Mesodermal cell (in vitro differentiated cells): ENCODE measurements at regions not wholly inside any gene's neighbourhood (a gene's known extent, or its start where the extent isn't known, plus 50 kb on each side); places are given as distances from the start of the nearest gene placed in this dataset.

ENCODE experiments used
- H3K27ac ChIP-seq: 2 replicates; pipeline ENCODE4 v1.7.0; 2013; ENCODE audit warnings: mild to moderate bottlenecking, low read depth, low read length, moderate library complexity; ENCODE audit not compliant: severe bottlenecking
- H3K36me3 ChIP-seq: 2 replicates; pipeline ENCODE4 v1.7.1; 2013; ENCODE audit warnings: mild to moderate bottlenecking, low read length, moderate library complexity; ENCODE audit not compliant: control insufficient read depth, insufficient read depth
- H3K4me1 ChIP-seq: one replicate; pipeline ENCODE4 v1.7.1; 2013; ENCODE audit warnings: mild to moderate bottlenecking, low read length; ENCODE audit not compliant: insufficient read depth, control insufficient read depth, poor library complexity, severe bottlenecking
- H3K4me3 ChIP-seq: 2 replicates; pipeline ENCODE4 v1.7.0; 2013; ENCODE audit warnings: low read length, control low read depth, mild to moderate bottlenecking; ENCODE audit not compliant: insufficient read depth, poor library complexity, severe bottlenecking; ENCODE audit errors: extremely low read depth
- H3K9me3 ChIP-seq: 2 replicates; pipeline ENCODE4 v1.7.1; 2013; ENCODE audit warnings: mild to moderate bottlenecking, low read length, moderate library complexity; ENCODE audit not compliant: control insufficient read depth
- WGBS, 2 experiments: methylation state at CpG; one replicate each; pipeline ENCODE4 v1.1.5; 2013; ENCODE audit warnings: missing lambda C conversion rate in 2 of 2; ENCODE audit not compliant: insufficient coverage in 2 of 2; 5-methylcytosine and 5-hydroxymethylcytosine counted together

DNA sequence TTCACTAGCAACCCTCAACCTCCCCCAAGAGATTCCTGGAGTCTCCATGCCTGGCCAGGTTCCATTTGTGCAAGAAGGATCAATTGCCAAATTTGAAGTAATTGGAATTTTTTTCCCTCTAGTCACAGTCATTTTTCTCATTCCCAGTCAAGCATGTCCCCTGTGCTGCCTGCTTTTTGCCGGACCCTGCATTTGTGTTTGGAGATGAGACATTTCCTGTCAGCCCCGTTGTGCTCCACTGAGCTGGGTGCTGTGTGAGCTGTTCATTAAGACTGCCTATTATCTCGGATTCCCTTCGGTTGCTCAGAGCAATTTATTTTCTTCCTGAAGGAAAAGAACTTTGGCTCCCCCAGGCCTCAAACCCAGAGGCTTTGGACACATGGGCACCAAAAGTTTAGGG is 201.0 kb upstream of the NLRP1 start:
- Histone ChIP-seq H3K27ac (peak overlapping the region; percentile 78), H3K36me3 (no peaks in the 10 kb centered on the region), H3K9me3 (peaks cover 19% of the 10 kb centered on the region), H3K4me1 (peaks cover 37% of the 10 kb centered on the region), H3K4me3 (no peak overlapping the region)
- WGBS, 2 experiments: 38 to 41% methylated on average over 4 of the region's 4 CpGs

DNA sequence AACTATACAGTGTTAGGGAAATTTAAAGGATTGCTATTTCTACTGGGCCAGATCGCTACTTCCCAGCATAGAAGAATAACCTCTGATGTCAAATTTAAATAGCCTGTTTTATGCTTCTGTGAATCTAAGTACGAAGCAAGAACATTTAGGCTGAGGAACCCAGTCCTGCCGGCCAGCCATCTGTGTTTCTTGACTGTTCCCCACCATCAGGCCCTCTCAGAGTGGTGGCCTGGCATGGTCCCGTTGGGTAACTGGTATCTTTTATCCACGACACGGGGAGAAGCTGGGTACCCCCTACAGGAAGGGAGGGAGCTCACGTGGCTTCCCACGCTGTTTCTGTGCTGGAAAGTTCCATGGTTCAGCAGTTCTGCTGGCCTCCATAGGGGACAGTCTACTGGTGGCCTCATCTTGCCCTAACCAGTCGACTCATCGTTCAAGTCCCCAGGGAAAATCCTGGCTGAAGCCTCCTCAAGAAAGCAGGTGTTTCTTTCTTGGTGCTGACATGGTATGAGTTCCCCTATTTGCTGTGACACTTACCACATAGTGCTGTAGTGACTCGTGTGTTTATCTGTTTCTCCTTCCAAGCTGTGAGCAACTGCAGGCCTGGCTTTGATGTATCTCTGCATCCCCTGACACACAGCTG is 201.7 kb upstream of the NLRP1 start:
- WGBS, 2 experiments: 87 to 93% methylated on average over 9 to 10 of the region's 11 CpGs
- Histone ChIP-seq H3K4me1 (peaks cover 31% of the 10 kb centered on the region), H3K4me3 (no peak overlapping the region), H3K36me3 (no peaks in the 10 kb centered on the region), H3K9me3 (peaks cover 22% of the 10 kb centered on the region), H3K27ac (peak overlapping the region; percentile 78)

DNA sequence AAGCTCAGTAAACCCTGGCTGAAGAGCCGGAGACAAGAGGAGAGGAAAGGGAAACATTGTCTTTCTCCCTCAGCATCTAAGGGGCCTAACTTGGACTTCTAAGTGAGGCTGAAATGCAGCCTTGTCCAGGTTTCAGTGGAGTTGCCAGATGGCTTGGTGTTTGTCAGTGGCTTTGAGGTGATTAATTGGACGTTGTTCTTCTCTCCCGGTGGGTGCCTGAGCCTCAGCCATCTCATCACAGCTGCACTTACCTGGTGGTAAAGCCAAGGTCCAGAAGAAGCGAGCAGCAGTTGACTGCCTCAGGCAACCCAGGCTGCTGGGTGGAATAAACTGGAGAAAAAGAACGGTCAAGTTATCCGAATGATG is 202.2 kb upstream of the NLRP1 start:
- Histone ChIP-seq H3K4me3 (no peak overlapping the region), H3K9me3 (peaks cover 22% of the 10 kb centered on the region), H3K27ac (peak overlapping the region; percentile 26), H3K4me1 (peaks cover 30% of the 10 kb centered on the region), H3K36me3 (no peaks in the 10 kb centered on the region)
- WGBS, 2 experiments: 81 to 90% methylated on average over 4 to 5 of the region's 6 CpGs

DNA sequence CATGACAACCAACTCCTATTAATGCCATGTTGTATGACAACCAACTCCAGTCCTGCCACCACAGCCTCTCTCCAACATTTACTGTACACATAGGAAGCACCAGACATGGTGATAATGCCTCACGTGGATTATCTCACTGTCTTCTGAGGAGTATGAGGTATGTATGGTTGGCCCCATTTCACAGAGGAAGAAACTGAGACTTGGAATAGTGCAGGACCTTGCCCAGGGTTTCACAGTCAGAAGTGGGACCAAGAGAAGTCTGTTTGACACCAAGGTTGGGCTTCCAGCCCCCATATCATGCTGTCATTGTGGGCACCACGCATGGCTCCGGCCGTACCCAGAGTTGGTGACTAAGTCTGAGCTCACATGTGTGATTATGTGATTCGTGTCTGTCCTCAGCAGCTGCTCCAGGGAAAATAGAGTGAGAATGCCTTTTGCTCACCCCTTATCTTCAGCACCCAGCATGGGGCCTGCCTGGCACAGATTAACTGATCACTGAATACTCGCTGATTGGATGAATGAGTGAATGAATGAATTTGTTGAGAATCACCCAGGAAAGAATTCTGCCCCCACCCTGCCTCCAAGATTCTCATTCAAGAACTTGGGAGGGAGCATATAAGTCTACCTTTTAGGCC is 204.1 kb upstream of the NLRP1 start:
- Histone ChIP-seq H3K4me3 (no peak overlapping the region), H3K36me3 (no peaks in the 10 kb centered on the region), H3K9me3 (peaks cover 24% of the 10 kb centered on the region), H3K27ac (no peak overlapping the region), H3K4me1 (peaks cover 30% of the 10 kb centered on the region)
- 83 to 89% methylated on average over 2 to 5 of the region's 6 CpGs for WGBS, 2 experiments

DNA sequence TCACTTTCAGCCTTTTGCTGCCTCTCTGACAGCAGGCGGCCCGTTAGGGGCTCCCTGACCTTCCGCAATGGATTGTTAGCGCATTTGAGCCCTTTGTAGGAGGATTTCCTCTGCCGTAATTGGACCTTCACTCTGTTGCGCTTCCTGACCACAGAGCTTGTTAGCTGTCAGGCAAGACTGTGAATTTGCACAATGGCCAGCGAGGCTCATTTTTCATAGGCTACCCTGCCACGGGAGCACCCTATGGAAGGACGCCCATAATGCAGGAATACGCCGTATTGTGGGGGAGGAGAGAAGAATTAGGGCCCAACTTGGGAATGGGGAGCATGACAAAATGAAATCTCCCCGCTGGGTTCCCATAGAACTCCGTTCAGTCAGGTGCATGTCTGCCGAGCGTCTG is 205.2 kb upstream of the NLRP1 start:
- Histone ChIP-seq H3K9me3 (peaks cover 14% of the 10 kb centered on the region), H3K4me3 (no peak overlapping the region), H3K36me3 (no peaks in the 10 kb centered on the region), H3K4me1 (peaks cover 29% of the 10 kb centered on the region), H3K27ac (no peak overlapping the region)
- 85 to 89% methylated on average over 15 of the region's 15 CpGs for WGBS, 2 experiments

DNA sequence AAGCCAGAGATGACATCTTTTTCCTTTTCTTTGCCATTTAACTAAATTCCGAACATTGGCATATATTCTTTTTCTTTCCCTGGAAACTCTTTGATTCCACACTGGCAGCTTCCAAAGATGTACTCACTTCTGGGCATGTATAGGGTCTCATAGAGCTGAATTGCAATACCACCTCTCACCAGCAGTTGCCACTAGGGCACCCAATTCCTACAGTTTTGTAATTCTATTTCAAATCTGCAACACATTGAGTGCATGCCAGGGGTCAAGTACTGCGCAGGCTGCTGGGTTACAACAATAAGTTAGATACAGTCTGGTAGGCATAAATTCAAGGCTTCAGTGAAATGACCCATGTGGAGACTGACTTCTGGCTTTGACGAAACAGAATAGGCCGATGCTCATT is 208.8 kb upstream of the NLRP1 start:
- Histone ChIP-seq H3K36me3 (no peaks in the 10 kb centered on the region), H3K4me1 (peaks cover 6% of the 10 kb centered on the region), H3K27ac (no peak overlapping the region), H3K9me3 (peaks cover 14% of the 10 kb centered on the region), H3K4me3 (no peak overlapping the region)
- WGBS, 2 experiments: 85 to 94% methylated on average over 4 of the region's 4 CpGs

DNA sequence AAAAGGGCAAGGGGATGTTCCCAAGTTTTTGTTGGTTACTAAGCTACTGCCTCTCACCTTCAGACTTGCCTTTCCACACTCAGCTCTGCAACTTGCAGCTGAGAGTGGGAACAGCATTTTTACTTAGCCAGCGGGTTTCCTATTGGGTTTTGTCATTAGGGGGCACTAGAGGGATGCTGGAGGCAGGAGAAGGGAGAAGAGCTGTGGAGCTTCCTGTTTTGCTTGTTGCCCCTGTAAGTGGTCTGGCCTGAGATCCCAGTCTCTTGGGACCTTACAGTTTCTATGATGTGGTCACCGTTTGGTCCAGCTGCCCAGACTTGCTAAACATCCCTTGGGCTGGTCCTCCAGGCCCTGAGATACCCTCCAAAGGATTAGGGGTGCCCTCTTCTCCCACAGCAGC is 209.6 kb upstream of the NLRP1 start:
- H3K9me3 ChIP-seq: peaks cover 14% of the 10 kb centered on the region
- H3K4me1 ChIP-seq: peaks cover 11% of the 10 kb centered on the region
- H3K4me3 ChIP-seq: no peak overlapping the region
- WGBS, 2 experiments: 43 to 75% methylated on average over 1 of the region's 2 CpGs
- H3K27ac ChIP-seq: no peak overlapping the region
- no peaks in the 10 kb centered on the region for H3K36me3 ChIP-seq

DNA sequence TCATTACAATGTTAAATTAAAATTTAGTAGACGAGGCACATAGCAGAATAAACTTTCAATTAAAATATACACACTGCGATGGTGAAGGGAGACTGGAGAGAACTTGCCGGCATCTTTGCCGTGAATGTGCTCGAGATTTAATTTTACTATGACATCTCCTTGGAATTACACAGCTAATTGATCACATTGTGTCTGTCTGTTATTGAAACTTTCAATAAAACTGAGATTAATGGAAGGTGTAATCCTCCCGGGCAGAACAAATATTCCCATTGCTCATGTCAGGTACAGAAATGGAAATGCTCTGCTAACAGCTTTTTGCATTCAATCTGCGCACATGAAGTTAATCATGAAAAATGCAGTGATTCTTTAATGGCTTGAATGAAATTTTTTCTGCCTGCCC is 210.1 kb upstream of the NLRP1 start:
- no peak overlapping the region for H3K4me3 ChIP-seq
- H3K27ac ChIP-seq: no peak overlapping the region
- WGBS, 2 experiments: 100% methylated on average over 1 of the region's 7 CpGs
- H3K4me1 ChIP-seq: peaks cover 16% of the 10 kb centered on the region
- no peaks in the 10 kb centered on the region for H3K36me3 ChIP-seq
- H3K9me3 ChIP-seq: peaks cover 14% of the 10 kb centered on the region

DNA sequence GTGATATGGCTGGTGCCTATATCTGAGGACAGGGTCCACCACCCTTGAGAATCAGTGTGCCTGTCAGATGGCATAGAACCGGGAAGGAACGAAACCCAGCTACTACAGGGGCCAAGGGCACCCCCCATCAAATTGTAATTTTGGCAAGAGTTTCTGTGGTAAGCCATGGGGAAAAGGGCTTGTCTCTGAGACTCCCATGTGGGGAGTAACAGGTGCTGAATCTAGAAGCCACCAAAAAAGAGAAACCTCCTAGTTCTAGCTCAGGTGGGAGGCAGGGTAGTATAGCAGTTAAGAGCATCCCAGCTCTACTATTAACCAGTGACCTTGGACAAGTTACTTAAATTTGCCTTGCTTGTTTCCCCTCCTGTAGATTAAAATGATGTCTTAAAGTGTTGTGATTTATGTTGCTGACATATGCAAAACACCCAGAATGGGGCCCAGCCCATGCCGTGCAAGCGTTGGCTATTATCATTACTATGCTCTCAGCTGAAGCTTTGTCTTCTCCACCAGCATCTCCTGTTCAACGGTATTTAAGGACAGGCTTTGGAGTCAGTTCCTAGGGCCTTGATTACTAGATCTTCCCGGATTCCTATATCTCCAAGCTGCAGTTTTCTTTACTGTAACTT is 210.7 kb upstream of the NLRP1 start:
- 80 to 87% methylated on average over 3 of the region's 6 CpGs for WGBS, 2 experiments
- Histone ChIP-seq H3K27ac (no peak overlapping the region), H3K9me3 (peaks cover 14% of the 10 kb centered on the region), H3K4me3 (no peak overlapping the region), H3K36me3 (no peaks in the 10 kb centered on the region), H3K4me1 (peaks cover 16% of the 10 kb centered on the region)

DNA sequence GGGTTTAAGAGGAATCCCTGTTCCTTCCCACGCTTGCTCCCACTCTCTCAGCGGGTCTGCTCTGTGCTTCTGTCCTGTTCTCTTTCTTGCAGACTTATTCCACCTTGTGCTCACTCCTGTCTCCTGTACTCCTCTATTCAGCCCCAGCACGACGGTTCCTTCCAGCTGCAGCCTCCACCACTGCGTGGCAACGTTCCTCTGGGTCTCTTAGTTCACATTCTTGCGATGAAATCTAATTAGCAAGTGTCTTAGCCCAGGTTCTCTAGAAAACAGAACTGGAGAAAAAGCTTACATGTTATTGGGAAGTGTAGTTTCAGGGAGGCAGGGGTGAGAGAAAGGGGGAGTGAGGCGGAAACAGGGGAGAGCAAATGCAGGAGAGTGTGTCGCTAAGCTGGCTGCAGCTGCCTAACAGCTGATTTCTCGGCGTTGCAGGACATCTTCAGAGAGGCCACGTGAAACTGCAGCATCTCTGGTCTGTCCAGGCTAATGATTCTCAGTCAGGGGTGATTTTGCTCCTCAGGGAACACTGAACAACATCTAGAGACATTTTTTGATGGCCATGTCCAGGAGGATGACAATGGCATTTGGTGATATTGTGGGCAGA is 213.2 kb upstream of the NLRP1 start:
- Histone ChIP-seq H3K36me3 (no peaks in the 10 kb centered on the region), H3K27ac (no peak overlapping the region), H3K4me3 (no peak overlapping the region), H3K4me1 (peaks cover 16% of the 10 kb centered on the region), H3K9me3 (peaks cover 8% of the 10 kb centered on the region)
- 32 to 40% methylated on average over 10 to 12 of the region's 12 CpGs for WGBS, 2 experiments

DNA sequence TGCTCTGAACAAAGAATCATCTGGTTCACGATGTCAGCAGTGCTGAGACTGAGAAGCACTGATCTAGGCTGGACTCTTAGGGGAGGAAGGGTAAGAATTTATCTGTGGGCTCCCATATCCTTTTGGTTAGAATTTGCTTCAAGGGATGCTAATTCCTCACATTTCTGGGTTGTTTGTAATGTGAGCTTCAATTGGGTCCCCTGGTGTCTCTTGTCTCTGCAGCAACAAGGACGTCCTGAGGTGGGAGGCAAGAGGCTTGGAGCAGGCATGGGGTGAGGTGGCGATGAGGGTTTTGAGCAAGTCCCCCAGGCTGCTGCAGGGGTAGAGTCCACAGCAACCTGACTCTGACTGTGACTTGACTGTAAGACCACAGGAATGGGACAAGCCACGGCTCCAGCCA is 213.8 kb upstream of the NLRP1 start:
- Histone ChIP-seq H3K27ac (no peak overlapping the region), H3K4me1 (peaks cover 16% of the 10 kb centered on the region), H3K4me3 (no peak overlapping the region), H3K36me3 (no peaks in the 10 kb centered on the region), H3K9me3 (peaks cover 2% of the 10 kb centered on the region)
- WGBS, 2 experiments: 37 to 56% methylated on average over 3 of the region's 4 CpGs
